Right atrium auricular region (tissue), 2 donors: ENCODE measurements at regions not wholly inside any gene's neighbourhood (a gene's known extent, or its start where the extent isn't known, plus 50 kb on each side); places are given as distances from the start of the nearest gene placed in this dataset.

Source experiments
- DNase-seq: peaks from one replicate; pipeline ENCODE4 v3.0.0-alpha.2; 2019; ENCODE audit warnings: low spot score
- H3K27ac ChIP-seq, 2 donors: fragments of 200-600 bp; sonication (generic); 1 replicate in 1 of 2; 2 replicates in 1 of 2; pipeline ENCODE4 v1.5.1; 2016 to 2019
- H3K27me3 ChIP-seq, 2 donors: fragments of 200-600 bp; sonication (generic); one replicate each; pipeline versions ENCODE4 v1.5.1 to v1.6.0; 2017 to 2019
- H3K36me3 ChIP-seq: fragments of 200-600 bp; sonication (generic); one replicate; pipeline ENCODE4 v1.5.1; 2016
- H3K4me1 ChIP-seq, 2 donors: fragments of 200-600 bp; sonication (generic); one replicate each; pipeline versions ENCODE4 v1.5.1 to v1.6.0; 2017 to 2019
- H3K4me3 ChIP-seq, 2 donors: fragments of 200-600 bp; sonication (generic); 1 replicate in 1 of 2; 2 replicates in 1 of 2; pipeline ENCODE4 v1.5.1; 2017 to 2019; ENCODE audit warnings: mild to moderate bottlenecking in 1 of 2, moderate library complexity in 1 of 2
- H3K9me3 ChIP-seq, 2 donors: fragments of 200-600 bp; sonication (generic); one replicate each; pipeline ENCODE4 v1.5.1; 2019
- TF ChIP-seq, protein P1 (sequence below), 2 donors: fragments of 200-600 bp; sonication (generic); IDR thresholded peaks; one replicate each; pipeline ENCODE4 v1.5.1; 2019; ENCODE audit warnings: antibody characterized with exemption in 2 of 2

DNA sequence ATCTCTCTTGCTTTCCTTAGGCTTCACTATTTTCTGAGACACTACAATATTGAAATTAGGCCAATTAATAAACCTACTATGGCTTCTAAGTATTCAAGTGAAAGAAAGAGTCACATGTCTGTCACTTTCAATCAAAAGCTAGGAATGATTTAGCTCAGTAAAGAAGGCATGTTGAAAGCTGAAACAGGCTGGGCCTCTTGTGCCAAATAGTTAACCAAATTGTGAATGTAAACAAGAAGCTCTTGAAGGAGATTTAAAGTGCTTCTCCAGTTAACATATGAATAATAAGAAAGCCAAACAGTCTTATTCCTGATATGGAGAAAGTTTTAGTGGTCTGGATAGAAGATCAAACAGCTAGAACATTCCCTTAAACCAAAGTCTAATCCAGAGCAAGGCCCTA is 236.3 kb downstream of the OTOR start:
- no peak for DNase-seq
- H3K36me3 ChIP-seq: no peaks in the 10 kb centered on the region
- H3K9me3 ChIP-seq: no peaks in the 10 kb centered on the region
- no peak overlapping the region for H3K4me3 ChIP-seq
- no peaks in the 10 kb centered on the region for H3K27me3 ChIP-seq
- H3K4me1 ChIP-seq: no peaks in the 10 kb centered on the region
- TF ChIP-seq, protein P1, sequence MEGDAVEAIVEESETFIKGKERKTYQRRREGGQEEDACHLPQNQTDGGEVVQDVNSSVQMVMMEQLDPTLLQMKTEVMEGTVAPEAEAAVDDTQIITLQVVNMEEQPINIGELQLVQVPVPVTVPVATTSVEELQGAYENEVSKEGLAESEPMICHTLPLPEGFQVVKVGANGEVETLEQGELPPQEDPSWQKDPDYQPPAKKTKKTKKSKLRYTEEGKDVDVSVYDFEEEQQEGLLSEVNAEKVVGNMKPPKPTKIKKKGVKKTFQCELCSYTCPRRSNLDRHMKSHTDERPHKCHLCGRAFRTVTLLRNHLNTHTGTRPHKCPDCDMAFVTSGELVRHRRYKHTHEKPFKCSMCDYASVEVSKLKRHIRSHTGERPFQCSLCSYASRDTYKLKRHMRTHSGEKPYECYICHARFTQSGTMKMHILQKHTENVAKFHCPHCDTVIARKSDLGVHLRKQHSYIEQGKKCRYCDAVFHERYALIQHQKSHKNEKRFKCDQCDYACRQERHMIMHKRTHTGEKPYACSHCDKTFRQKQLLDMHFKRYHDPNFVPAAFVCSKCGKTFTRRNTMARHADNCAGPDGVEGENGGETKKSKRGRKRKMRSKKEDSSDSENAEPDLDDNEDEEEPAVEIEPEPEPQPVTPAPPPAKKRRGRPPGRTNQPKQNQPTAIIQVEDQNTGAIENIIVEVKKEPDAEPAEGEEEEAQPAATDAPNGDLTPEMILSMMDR (IDR thresholded peaks at IDR 0.05): no peak
- no peak overlapping the region for H3K27ac ChIP-seq

DNA sequence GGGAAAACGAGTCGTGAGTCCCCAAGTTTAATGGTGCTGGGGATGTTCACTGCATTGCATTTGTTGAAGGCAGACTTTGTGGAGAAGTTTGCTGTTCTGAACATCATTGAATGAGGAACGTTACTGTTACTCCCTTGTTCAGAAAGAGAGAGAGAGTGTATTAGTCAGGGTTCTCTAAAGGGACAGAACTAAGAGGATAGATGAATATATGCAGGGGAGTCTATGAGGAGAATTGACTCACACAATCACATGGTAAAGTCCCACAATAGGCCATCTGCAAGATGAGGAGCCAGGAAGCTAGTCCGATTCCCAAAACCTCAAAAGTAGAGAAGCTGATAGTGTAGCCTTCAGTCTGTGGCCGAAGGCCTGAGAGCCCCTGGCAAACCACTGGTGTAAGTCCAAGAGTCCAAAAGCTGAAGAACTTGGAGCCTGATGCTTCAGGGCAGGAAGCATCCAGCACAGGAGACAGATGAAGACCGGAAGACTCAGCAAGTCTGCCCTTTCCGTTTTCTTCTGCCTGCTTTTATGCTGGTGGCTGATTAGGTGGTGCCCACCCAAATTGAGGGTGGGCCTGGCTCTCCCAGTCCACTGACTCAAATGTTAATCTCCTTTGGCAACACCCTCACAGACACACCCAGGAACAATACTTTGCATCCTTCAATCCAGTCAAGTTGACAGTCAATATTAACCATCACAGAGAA is 223.5 kb upstream of the PCSK2 start:
- no peak overlapping the region for H3K27ac ChIP-seq
- no peak overlapping the region for H3K4me3 ChIP-seq
- H3K27me3 ChIP-seq: no peaks in the 10 kb centered on the region
- H3K36me3 ChIP-seq: no peaks in the 10 kb centered on the region
- TF ChIP-seq, protein P1 (IDR thresholded peaks at IDR 0.05): no peak
- no peaks in the 10 kb centered on the region for H3K4me1 ChIP-seq
- H3K9me3 ChIP-seq: no peaks in the 10 kb centered on the region
- DNase-seq: no peak

DNA sequence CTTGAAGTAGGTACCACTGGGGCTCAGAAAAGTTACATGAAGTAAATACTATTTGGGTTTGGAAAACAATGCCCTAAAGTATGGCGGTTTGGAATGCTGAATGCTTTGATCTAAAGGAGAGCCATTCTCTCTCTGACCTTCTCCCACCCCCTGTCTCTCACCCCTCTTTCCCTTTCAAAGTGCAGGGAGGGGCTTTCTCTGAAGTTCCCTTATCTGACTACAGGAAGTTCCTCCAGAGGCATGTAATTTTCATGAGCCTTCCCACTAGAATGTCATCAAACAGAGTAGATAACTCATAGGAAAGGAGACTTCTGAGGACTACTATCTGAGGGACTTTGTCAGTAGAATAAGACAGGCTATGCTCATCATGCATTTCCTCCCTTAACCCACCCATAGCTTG is 216.7 kb upstream of the PCSK2 start:
- H3K4me1 ChIP-seq: no peaks in the 10 kb centered on the region
- DNase-seq: no peak

DNA sequence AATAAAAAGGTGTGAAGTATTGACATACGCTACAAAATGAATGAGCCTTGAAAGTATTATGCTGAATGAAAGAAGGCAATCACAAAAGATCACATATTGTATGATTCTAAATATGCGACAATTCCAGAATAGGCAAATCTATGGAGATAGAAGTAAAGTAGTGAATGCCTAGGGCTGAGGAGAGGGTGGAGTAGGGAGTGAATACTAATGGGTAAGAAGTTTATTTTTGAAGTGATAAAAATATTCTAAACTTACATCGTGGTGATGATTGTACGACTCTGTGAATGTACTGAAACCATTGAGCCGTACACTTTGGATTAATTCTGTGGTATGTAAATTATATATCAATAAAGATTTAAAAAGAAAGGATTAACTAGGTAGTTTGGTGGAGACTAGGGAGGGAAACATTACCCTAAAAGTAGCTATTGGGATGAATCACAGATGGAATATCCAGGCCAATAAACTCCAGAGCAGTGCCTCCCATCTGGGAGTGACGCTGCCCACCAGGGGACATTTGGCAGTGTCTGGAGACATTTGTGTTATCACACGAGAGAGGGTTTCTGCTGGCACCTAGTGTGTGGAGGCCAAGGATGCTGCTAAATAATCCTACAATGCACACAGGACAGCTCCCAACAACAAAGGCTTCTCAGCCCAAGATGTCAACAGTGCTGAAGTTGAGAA is 214.2 kb upstream of the PCSK2 start:
- H3K4me1 ChIP-seq: no peaks in the 10 kb centered on the region
- no peak overlapping the region for H3K4me3 ChIP-seq
- TF ChIP-seq, protein P1 (IDR thresholded peaks at IDR 0.05): no peak
- H3K36me3 ChIP-seq: no peaks in the 10 kb centered on the region
- no peaks in the 10 kb centered on the region for H3K27me3 ChIP-seq
- peaks cover 0 to 7% of the 10 kb centered on the region in 2 donors for H3K9me3 ChIP-seq
- no peak for DNase-seq
- H3K27ac ChIP-seq: no peak overlapping the region

More for the DNA sequence above, 216.7 kb upstream of the PCSK2 start:
- no peaks in the 10 kb centered on the region for H3K27me3 ChIP-seq
- H3K27ac ChIP-seq: no peak overlapping the region
- H3K4me3 ChIP-seq: no peak overlapping the region
- no peaks in the 10 kb centered on the region for H3K9me3 ChIP-seq
- H3K36me3 ChIP-seq: no peaks in the 10 kb centered on the region
- TF ChIP-seq, protein P1 (IDR thresholded peaks at IDR 0.05): no peak

DNA sequence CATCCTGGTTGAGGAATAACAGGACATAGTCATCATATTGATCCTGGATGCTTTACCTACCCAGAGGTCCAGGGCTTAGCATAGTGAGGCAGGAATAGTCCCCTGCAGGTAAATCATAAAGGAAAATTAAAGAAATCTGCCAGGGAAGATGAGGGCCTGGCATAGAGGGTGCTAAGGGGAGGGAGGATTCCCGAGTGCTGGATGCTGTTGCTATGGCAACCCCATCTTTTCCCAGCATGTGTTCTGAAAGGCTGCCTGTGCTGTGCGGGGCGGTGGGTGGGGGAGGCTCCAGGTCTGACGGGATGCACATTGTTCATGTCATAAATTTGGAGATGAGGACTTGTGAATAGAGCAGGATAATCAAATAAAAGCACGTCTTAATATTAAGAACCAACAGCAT is 212.6 kb upstream of the PCSK2 start:
- Histone ChIP-seq H3K4me3 (no peak overlapping the region), H3K27me3 (no peaks in the 10 kb centered on the region), H3K9me3 (peaks cover 0 to 7% of the 10 kb centered on the region in 2 donors), H3K4me1 (no peaks in the 10 kb centered on the region), H3K27ac (no peak overlapping the region), H3K36me3 (no peaks in the 10 kb centered on the region)
- DNase-seq: no peak
- TF ChIP-seq, protein P1 (IDR thresholded peaks at IDR 0.05): no peak
